Natural killer cell treated with Interleukin-12 subunit alpha and Interleukin-12 subunit beta and Interleukin-15 and Interleukin-18, amount 100 ng/mL, for 72 hours (primary cell): ENCODE measurements at regions not wholly inside any gene's neighbourhood (a gene's known extent, or its start where the extent isn't known, plus 50 kb on each side); places are given as distances from the start of the nearest gene placed in this dataset.

ENCODE experiments used
- ATAC-seq, 2 donors: fragments of 150-1000 bp; cut with Tn5 transposase in 1 of 2; sonication (Bioruptor Pico), chemical (Tn5 transposase) in 1 of 2; 2 replicates each; pipeline ENCODE4 v1.10.0; 2021
- DNase-seq: peaks from one replicate; pipeline ENCODE4 v3.0.0; 2022; ENCODE audit warnings: low spot score
- H3K27ac Mint-ChIP-seq, 2 donors: 1 replicate in 1 of 2; 2 replicates in 1 of 2; pipeline ENCODE4 v1.8.0; 2022; ENCODE audit warnings: mixed read lengths in 2 of 2, mild to moderate bottlenecking in 1 of 2, moderate library complexity in 1 of 2
- H3K27me3 Mint-ChIP-seq, 2 donors: 1 replicate in 1 of 2; 2 replicates in 1 of 2; pipeline ENCODE4 v1.8.0; 2022; ENCODE audit warnings: mixed read lengths in 2 of 2
- H3K36me3 Mint-ChIP-seq: one replicate; pipeline ENCODE4 v1.8.0; 2022; ENCODE audit warnings: mixed read lengths
- H3K4me1 Mint-ChIP-seq, 2 donors: 1 replicate in 1 of 2; 2 replicates in 1 of 2; pipeline ENCODE4 v1.8.0; 2022; ENCODE audit warnings: low read depth in 2 of 2, mixed read lengths in 2 of 2, mild to moderate bottlenecking in 1 of 2
- H3K4me3 Mint-ChIP-seq: one replicate; pipeline ENCODE4 v1.8.0; 2022; ENCODE audit warnings: mixed read lengths
- H3K9me3 Mint-ChIP-seq: 2 replicates; pipeline ENCODE4 v1.8.0; 2022; ENCODE audit warnings: mixed read lengths

DNA sequence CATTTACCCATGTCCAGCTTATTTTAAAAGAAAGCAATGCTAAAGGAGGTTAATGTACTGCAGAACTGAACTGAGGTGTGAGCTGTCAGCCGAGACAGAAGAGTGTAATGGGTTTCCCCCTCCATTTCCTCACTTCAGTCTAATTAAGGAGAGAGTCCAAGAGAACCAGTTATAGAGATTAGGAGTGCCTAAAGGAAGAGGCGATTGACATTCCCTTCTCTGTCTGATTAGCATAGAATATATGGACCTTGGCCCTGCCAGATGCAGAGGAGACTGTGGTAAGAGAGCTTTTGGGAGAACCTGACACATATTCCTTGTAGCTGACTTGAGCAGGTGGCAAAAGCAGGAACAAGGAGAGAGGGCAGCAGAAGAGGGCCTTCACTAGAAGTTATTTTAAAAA is 137.5 kb upstream of the INPP4B start:
- H3K9me3 Mint-ChIP-seq: peaks cover 3% of the 10 kb centered on the region
- H3K4me3 Mint-ChIP-seq: no peak overlapping the region
- H3K36me3 Mint-ChIP-seq: no peaks in the 10 kb centered on the region
- H3K27me3 Mint-ChIP-seq: no peaks in the 10 kb centered on the region
- ATAC-seq: no peak
- H3K4me1 Mint-ChIP-seq: no peaks in the 10 kb centered on the region
- no peak overlapping the region for H3K27ac Mint-ChIP-seq
- DNase-seq: no peak

DNA sequence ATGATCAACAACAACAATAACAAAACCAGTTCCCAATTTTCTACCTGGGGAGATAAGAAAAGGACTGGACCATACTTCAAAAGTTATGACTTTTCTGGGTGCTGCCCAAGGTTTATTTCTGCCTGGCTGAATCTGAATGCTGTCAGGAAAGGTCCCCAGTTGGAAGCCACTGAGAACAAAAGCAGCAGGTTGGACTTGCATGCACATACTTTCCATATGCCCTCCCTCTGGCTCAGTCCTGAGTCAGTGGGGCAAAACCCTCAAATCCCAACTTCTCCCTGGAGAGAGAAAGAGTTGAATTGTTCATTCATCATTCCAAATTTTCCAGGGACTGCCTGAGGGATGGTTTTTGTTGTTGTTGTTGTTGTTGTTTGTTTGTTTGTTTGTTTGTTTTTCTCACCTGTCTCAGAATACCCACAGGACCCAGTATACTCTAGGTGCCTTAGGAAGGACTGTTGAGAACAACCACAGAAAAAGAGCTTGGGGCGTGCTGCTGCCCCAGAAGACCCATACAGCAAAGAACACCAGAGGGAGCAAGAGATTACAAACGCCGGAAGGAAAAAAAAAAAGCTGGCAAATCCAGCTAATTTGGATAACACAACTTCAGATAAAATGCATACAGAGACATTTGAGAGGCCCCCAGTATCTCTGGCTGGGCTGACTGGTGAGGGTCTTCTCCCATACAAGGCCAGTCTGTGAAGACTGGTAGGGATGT is 138.9 kb upstream of the INPP4B start:
- Mint-ChIP-seq H3K27ac (no peak overlapping the region), H3K36me3 (no peaks in the 10 kb centered on the region), H3K27me3 (no peaks in the 10 kb centered on the region), H3K4me1 (no peaks in the 10 kb centered on the region), H3K9me3 (peaks cover 7% of the 10 kb centered on the region), H3K4me3 (no peak overlapping the region)
- DNase-seq (no peak), ATAC-seq (no peak)

DNA sequence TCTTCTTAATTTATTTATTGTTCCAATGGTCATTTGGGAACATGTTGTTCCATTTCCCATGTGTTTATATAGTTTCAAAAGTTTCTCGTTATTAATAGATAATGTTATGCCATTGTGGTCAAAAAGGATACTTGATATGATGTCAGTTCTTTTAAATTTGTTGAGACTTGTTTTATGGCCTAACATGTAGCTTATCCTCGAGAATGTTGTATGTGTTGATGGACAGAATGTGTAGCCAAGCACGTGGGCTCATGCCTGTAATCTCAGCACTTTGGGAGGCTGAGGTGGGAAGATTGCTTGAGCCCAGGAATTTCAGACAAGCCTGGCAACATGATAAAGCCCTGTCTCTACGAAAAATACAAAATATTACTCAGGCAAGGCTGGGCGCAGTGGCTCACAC is 168.5 kb upstream of the USP38 start:
- Mint-ChIP-seq H3K4me3 (no peak overlapping the region), H3K27ac (no peak overlapping the region), H3K36me3 (no peaks in the 10 kb centered on the region), H3K27me3 (no peaks in the 10 kb centered on the region), H3K9me3 (no peaks in the 10 kb centered on the region), H3K4me1 (no peaks in the 10 kb centered on the region)
- no peak for DNase-seq
- no peak for ATAC-seq

DNA sequence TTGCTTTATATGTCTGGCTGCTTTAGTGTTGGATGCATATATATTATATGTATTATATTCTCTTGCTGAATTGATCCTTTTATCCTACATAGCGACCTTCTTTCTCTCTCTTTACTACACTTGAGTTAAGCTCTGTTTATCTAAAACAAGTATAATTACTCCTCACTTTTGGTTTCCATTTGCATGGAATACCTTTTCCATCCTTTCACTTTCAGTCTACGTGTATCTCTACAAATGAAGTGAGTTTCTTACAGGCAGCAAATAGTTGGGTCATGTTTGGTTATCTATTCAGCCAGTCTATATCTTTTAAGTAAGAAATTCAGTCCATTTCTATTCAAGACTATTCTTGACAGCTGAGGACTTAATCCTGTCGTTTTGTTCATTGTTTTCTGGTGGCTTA is 167.5 kb upstream of the USP38 start:
- no peak for DNase-seq
- no peaks in the 10 kb centered on the region for H3K27me3 Mint-ChIP-seq
- H3K4me3 Mint-ChIP-seq: no peak overlapping the region
- no peaks in the 10 kb centered on the region for H3K4me1 Mint-ChIP-seq
- ATAC-seq: no peak
- no peak overlapping the region for H3K27ac Mint-ChIP-seq
- no peaks in the 10 kb centered on the region for H3K9me3 Mint-ChIP-seq
- no peaks in the 10 kb centered on the region for H3K36me3 Mint-ChIP-seq

DNA sequence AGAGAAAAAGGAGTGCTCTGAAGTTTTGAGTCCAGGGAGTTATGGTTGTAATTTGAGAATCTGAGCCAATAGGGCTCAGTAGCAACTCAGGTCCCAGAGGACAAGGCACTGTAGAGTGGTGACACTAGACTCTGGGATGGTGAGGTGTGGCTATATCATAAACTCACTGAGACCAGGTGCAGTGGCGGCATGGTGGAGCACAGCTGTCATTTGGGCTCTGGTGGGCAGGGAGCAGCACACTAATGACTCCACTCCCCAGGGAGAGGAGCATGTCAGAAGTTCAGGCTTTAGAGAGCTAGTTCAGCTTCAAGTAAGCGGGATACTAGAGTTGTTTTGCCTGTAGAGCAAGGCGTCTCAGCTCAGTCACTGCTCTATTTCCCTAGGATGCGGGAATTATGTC is 165.4 kb upstream of the USP38 start:
- Mint-ChIP-seq H3K36me3 (no peaks in the 10 kb centered on the region), H3K4me1 (no peaks in the 10 kb centered on the region), H3K27me3 (no peaks in the 10 kb centered on the region), H3K27ac (no peak overlapping the region), H3K9me3 (no peaks in the 10 kb centered on the region), H3K4me3 (no peak overlapping the region)
- DNase-seq: no peak
- ATAC-seq: peak in 1 of 2 donors; percentile 41

DNA sequence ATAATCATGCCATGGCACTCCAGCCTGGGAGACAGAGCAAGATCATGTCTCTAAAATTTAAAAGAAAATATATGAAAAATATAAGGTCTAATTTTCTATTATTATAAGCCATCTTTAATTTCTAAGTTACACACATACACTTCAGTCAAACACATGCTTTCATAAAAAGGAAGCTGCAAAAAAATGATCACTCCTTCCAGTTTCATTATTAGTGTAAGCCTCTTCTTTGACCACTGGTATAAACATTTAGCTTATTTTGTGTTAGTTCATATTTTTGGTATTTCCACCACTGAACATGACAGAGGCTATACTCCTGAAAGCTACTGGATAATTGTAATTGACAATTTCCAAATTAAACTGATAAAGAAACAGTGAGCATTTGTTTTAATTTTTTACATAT is 163.3 kb upstream of the USP38 start:
- Mint-ChIP-seq H3K27me3 (no peaks in the 10 kb centered on the region), H3K4me1 (no peaks in the 10 kb centered on the region), H3K36me3 (no peaks in the 10 kb centered on the region), H3K9me3 (no peaks in the 10 kb centered on the region), H3K4me3 (no peak overlapping the region), H3K27ac (no peak overlapping the region)
- DNase-seq (no peak), ATAC-seq (no peak)

DNA sequence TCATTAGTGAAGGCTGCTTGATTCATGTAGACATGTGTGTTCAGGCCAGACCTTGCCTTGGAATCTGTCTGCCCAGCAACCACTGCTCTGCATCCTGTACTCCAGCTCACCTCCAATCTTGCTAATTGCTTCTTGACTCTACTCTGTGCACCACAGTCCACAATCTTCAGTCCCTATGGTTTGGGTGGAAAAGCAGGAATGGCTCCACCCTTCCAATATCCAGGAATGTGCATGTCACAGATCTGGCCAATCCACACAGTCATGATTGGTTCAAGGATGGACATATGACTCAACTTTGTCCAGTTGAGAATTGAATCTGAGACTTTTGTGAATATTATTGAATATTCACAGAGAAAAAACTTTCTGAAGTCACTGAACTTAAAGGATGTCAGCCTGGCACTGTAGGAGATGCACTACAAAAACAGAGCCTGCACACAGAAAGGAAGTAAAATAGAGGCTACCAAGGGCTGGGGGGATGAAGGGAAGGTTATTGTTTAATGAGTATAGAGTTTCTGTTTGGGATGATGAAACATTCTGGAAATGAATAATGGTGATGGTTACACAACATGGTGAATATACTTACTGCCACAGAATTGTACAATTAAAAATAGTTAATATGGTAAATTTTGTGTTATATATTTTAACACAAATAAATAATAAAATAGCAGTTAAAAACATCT is 161.3 kb upstream of the USP38 start:
- no peaks in the 10 kb centered on the region for H3K36me3 Mint-ChIP-seq
- no peak overlapping the region for H3K27ac Mint-ChIP-seq
- no peak overlapping the region for H3K4me3 Mint-ChIP-seq
- no peaks in the 10 kb centered on the region for H3K4me1 Mint-ChIP-seq
- H3K27me3 Mint-ChIP-seq: no peaks in the 10 kb centered on the region
- ATAC-seq (no peak), DNase-seq (no peak)
- no peaks in the 10 kb centered on the region for H3K9me3 Mint-ChIP-seq

DNA sequence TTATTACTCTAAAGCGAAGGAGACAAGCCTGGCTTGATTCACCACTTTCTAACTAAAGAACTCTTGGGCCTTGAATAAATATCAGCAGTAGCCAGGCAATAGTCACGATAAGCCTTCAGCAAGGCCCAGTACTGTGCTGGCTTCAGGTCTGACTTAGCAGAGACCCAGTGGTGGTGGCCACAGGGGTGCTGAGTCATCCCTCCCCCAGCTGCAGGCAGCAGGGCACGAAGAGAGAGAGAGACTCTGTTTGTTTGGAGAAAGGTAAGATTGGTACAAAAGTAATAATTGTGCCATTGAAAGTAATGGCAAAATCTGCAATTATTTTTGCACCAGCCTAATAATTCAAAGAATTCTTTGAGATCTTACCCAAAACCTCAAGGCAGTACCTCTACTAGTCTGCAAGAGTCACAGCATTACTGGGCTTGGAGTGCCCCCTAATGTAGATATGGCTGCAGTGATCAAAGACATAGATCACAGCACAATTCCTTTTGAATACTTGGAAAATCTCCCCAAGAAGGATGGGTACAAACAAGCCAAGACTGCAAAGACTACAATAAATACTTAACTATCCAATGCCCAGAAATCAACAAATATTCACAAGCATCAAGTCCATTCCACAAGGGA is 159.5 kb upstream of the USP38 start:
- Mint-ChIP-seq H3K27me3 (no peaks in the 10 kb centered on the region), H3K36me3 (peaks cover 4% of the 10 kb centered on the region), H3K27ac (no peak overlapping the region), H3K9me3 (peaks cover 4% of the 10 kb centered on the region), H3K4me1 (no peaks in the 10 kb centered on the region), H3K4me3 (no peak overlapping the region)
- ATAC-seq (peak in 1 of 2 donors; percentile 67), DNase-seq (no peak)

DNA sequence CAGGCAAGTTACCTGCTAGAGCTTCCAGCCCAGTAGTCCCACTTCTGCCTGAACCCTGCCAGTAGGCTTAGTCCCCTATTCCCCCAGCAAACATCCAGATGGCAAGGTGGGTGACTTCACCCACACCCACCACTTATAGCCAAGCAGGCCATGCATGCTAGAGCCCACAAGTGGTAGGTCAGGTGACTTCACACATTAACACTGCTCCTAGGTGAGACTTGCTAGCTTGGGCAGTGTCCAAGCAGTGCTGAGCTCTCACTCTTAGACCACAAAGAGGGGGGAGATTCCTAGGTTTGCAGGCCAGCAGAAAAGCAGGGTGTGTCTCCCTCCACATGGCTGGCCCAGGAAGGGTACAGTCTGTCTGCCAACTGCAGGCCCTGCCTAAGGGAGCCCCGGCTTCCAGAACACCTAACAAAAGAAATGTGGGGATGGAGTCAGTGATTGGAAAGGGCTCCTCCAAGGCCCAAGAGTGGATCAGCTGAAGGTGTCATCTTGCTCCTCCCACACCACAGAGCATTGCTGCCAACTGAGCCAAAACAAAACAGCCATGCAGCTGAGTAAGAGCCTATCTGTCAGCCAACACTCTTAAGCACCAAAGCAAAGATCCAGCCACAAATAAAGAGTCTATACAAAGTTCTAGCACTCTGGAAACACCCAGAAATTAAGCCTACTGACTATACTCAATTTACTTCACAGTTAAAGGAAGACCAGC is 158.1 kb upstream of the USP38 start:
- H3K27ac Mint-ChIP-seq: no peak overlapping the region
- no peaks in the 10 kb centered on the region for H3K27me3 Mint-ChIP-seq
- DNase-seq (no peak), ATAC-seq (peak in 1 of 2 donors; percentile 11)
- peaks cover 7% of the 10 kb centered on the region for H3K9me3 Mint-ChIP-seq
- no peaks in the 10 kb centered on the region for H3K4me1 Mint-ChIP-seq
- H3K4me3 Mint-ChIP-seq: no peak overlapping the region
- H3K36me3 Mint-ChIP-seq: peaks cover 9% of the 10 kb centered on the region

DNA sequence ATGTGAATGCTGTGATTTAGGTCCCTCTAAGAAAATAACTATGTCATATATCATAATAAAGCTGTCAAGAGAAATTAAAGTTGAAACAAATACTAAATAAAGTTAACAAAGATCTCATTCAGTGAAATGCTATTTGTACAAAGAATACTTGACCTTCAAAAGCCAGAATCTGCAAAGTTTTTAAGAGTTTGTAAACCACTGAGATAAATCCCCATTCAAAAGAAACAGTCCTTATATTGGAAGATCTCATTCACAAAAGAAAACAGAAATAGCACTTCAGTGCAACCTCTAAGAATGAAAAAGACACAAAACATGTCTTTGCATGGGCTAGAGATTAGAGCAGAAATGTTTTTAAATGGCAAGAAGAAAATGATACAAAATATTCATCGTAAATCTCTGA is 149.1 kb upstream of the USP38 start:
- Mint-ChIP-seq H3K4me3 (no peak overlapping the region), H3K27me3 (no peaks in the 10 kb centered on the region), H3K27ac (no peak overlapping the region), H3K9me3 (peaks cover 12% of the 10 kb centered on the region), H3K4me1 (no peaks in the 10 kb centered on the region), H3K36me3 (peaks cover 5% of the 10 kb centered on the region)
- DNase-seq: no peak
- no peak for ATAC-seq

DNA sequence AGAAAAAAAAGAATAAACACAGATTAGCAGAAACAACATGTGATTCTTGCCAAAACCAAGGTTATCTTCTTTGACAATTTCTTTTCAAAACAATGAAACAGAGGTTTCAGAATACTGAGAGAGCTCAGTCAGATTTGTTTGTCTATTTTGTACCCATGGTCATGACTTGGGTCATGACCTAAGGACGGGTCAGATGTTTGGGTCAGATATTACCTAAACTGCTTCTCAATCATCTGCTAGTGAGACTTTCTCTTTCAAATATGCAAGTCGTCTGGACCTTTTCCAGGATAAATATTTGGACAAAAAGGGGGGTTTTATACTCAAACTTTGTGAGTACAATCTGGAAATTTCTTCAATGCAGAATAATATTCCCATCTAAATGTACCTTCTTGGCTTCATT is 148.3 kb upstream of the USP38 start:
- peaks cover 9% of the 10 kb centered on the region for H3K9me3 Mint-ChIP-seq
- H3K4me3 Mint-ChIP-seq: no peak overlapping the region
- no peaks in the 10 kb centered on the region for H3K4me1 Mint-ChIP-seq
- no peak overlapping the region for H3K27ac Mint-ChIP-seq
- DNase-seq (no peak), ATAC-seq (no peak)
- H3K36me3 Mint-ChIP-seq: no peaks in the 10 kb centered on the region
- no peaks in the 10 kb centered on the region for H3K27me3 Mint-ChIP-seq

DNA sequence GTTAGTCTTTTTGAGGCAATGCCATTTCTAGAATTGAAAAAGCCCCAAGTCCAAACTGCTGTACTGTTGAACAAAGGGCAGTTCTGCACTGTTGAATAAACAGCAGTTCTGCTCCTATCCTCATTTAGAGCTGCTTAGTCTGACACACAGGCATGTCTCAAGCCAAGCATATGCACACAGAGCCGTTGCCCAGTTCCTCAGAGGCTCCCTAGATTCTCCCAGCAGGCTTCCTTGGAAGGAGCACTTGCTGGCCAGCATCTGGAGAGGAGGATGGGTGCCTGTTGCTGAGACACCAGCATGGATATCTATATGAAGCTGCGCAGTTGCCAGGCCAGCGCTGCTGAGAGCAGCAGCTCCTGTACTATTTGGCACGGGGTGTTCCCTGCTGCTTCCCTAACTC is 138.3 kb upstream of the USP38 start:
- Mint-ChIP-seq H3K27ac (no peak overlapping the region), H3K4me3 (no peak overlapping the region)
- ATAC-seq: no peak

DNA sequence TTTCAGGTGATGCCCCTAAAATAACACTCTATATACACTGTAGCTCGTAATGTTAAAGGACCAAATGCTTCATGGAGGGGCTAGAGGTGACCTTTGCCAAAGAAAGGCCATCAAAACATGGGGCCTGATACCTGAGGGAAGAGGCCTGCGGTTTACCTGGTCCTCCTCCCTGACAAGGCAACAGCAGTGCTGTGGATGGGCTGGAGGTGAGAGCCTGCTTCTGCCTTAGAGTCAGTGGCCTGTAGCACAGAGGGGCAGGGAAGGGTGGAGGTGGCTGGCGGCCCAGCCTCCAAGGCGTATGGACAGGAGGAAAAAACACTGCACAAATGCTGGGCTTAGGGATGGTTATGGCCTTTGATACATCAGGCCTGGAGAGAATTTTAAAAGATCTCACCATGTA is 137.8 kb upstream of the USP38 start:
- Mint-ChIP-seq H3K36me3 (no peaks in the 10 kb centered on the region), H3K4me1 (no peaks in the 10 kb centered on the region), H3K27ac (no peak overlapping the region)

More for the DNA sequence above, 138.3 kb upstream of the USP38 start:
- Mint-ChIP-seq H3K4me1 (no peaks in the 10 kb centered on the region), H3K27me3 (no peaks in the 10 kb centered on the region), H3K36me3 (no peaks in the 10 kb centered on the region), H3K9me3 (peaks cover 3% of the 10 kb centered on the region)
- DNase-seq: no peak

DNA sequence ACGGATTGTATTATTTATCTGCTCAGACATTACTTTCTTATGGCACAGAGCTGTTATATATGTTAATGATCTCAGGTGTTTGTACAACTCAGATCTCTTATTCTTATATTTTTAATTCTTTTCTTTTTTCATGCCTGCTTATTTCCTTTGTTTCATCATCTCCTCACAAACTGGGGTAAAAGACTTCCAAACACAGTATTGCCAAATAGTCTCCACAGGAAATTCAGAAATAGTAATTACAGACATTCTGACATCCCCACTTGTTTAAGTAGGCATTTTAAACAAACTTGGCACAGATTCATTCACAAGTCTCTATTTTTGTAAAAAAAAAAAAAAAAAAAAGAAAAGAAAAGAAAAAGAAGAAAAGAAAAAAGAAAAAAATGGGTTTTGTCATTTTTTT is 129.7 kb upstream of the USP38 start:
- Mint-ChIP-seq H3K4me3 (no peak overlapping the region), H3K36me3 (no peaks in the 10 kb centered on the region), H3K27ac (no peak overlapping the region), H3K9me3 (peaks cover 3% of the 10 kb centered on the region), H3K4me1 (no peaks in the 10 kb centered on the region), H3K27me3 (no peaks in the 10 kb centered on the region)
- no peak for ATAC-seq
- no peak for DNase-seq

More for the DNA sequence above, 137.8 kb upstream of the USP38 start:
- Mint-ChIP-seq H3K4me3 (no peak overlapping the region), H3K9me3 (peaks cover 3% of the 10 kb centered on the region), H3K27me3 (no peaks in the 10 kb centered on the region)
- ATAC-seq: no peak
- DNase-seq: no peak
